Suprapubic skin (tissue), 4 donors: ENCODE measurements at regions not wholly inside any gene's neighbourhood (a gene's known extent, or its start where the extent isn't known, plus 50 kb on each side); places are given as distances from the start of the nearest gene placed in this dataset.

Experiments used
- DNase-seq, 2 donors: peaks; one replicate each; pipeline ENCODE4 v3.0.0-alpha.2; 2019; ENCODE audit warnings: low spot score in 2 of 2
- H3K27ac ChIP-seq: fragments of 200-600 bp; sonication (generic); one replicate; pipeline ENCODE4 v1.5.1; 2019
- H3K27me3 ChIP-seq: fragments of 200-600 bp; sonication (generic); one replicate; pipeline ENCODE4 v1.5.1; 2019
- H3K36me3 ChIP-seq: fragments of 200-600 bp; sonication (generic); one replicate; pipeline ENCODE4 v1.5.1; 2019
- H3K4me1 ChIP-seq: fragments of 200-600 bp; sonication (generic); one replicate; pipeline ENCODE4 v1.5.1; 2019
- H3K4me3 ChIP-seq: fragments of 200-600 bp; sonication (generic); one replicate; pipeline ENCODE4 v1.5.1; 2019; ENCODE audit warnings: mild to moderate bottlenecking
- H3K9me3 ChIP-seq: fragments of 200-600 bp; sonication (generic); one replicate; pipeline ENCODE4 v1.5.1; 2019
- CTCF ChIP-seq, 2 donors: fragments of 200-600 bp in 1 of 2; fragments of 450-650 bp in 1 of 2; sonication (generic) in 1 of 2; IDR thresholded peaks; one replicate each; pipeline ENCODE4 v1.5.1; 2016 to 2019; ENCODE audit warnings: antibody characterized with exemption in 2 of 2, mild to moderate bottlenecking in 1 of 2, moderate library complexity in 1 of 2
- EP300 ChIP-seq: sonication (generic); formaldehyde crosslinking; IDR thresholded peaks from one replicate; pipeline ENCODE4 v1.6.1; 2017; ENCODE audit warnings: antibody characterized with exemption
- POLR2A ChIP-seq, 2 donors: fragments of 450-650 bp; IDR thresholded peaks; one replicate each; pipeline ENCODE4 v1.6.1; 2017; ENCODE audit warnings: antibody characterized with exemption in 2 of 2, mild to moderate bottlenecking in 2 of 2, moderate library complexity in 2 of 2
- POLR2AphosphoS5 ChIP-seq, 3 donors: sonication (generic); formaldehyde crosslinking; IDR thresholded peaks; one replicate each; pipeline ENCODE4 v1.6.1; 2017; ENCODE audit warnings: antibody characterized with exemption in 3 of 3
- WGBS: methylation state at CpG from one replicate; pipeline ENCODE4 v1.1.5; 2018; 5-methylcytosine and 5-hydroxymethylcytosine counted together

- H3K27me3 ChIP-seq: no peaks in the 10 kb centered on the region
- no peak for DNase-seq
- no peaks in the 10 kb centered on the region for H3K36me3 ChIP-seq
- TF ChIP-seq POLR2AphosphoS5 (IDR thresholded peaks at IDR 0.05) (no peak), CTCF (IDR thresholded peaks at IDR 0.05) (no peak), POLR2A (IDR thresholded peaks at IDR 0.05) (no peak), EP300 (no peak)
- H3K27ac ChIP-seq: no peak overlapping the region
- 78% methylated on average over 2 of the region's 2 CpGs for WGBS
- H3K4me3 ChIP-seq: no peak overlapping the region
- no peaks in the 10 kb centered on the region for H3K4me1 ChIP-seq
- no peaks in the 10 kb centered on the region for H3K9me3 ChIP-seq
These were observed 672.8 kb downstream of the PCDH7 start for GRCh38 chr4:31392923-31393322.

- no peaks in the 10 kb centered on the region for H3K36me3 ChIP-seq
- H3K4me3 ChIP-seq: no peak overlapping the region
- no peaks in the 10 kb centered on the region for H3K9me3 ChIP-seq
- H3K4me1 ChIP-seq: no peaks in the 10 kb centered on the region
- 81% methylated on average over 3 of the region's 3 CpGs for WGBS
- H3K27me3 ChIP-seq: no peaks in the 10 kb centered on the region
- TF ChIP-seq POLR2AphosphoS5 (IDR thresholded peaks at IDR 0.05) (no peak), EP300 (no peak), POLR2A (IDR thresholded peaks at IDR 0.05) (no peak), CTCF (IDR thresholded peaks at IDR 0.05) (no peak)
- no peak for DNase-seq
- H3K27ac ChIP-seq: no peak overlapping the region
These were observed 688.0 kb downstream of the PCDH7 start for GRCh38 chr4:31408121-31408520.

- 93% methylated on average over 1 of the region's 1 CpG for WGBS
- H3K36me3 ChIP-seq: no peaks in the 10 kb centered on the region
- H3K4me3 ChIP-seq: no peak overlapping the region
- H3K27ac ChIP-seq: no peak overlapping the region
- no peaks in the 10 kb centered on the region for H3K4me1 ChIP-seq
- H3K9me3 ChIP-seq: no peaks in the 10 kb centered on the region
- TF ChIP-seq EP300 (no peak), CTCF (IDR thresholded peaks at IDR 0.05) (no peak), POLR2A (IDR thresholded peaks at IDR 0.05) (no peak), POLR2AphosphoS5 (IDR thresholded peaks at IDR 0.05) (no peak)
- DNase-seq: no peak
- no peaks in the 10 kb centered on the region for H3K27me3 ChIP-seq
These were observed 691.4 kb downstream of the PCDH7 start for GRCh38 chr4:31411565-31411964.

- Histone ChIP-seq H3K9me3 (no peaks in the 10 kb centered on the region), H3K4me1 (no peaks in the 10 kb centered on the region), H3K36me3 (no peaks in the 10 kb centered on the region), H3K4me3 (no peak overlapping the region), H3K27me3 (no peaks in the 10 kb centered on the region), H3K27ac (no peak overlapping the region)
- no peak for DNase-seq
- TF ChIP-seq POLR2A (IDR thresholded peaks at IDR 0.05): no peak
- TF ChIP-seq CTCF (IDR thresholded peaks at IDR 0.05): no peak
- no peak for TF ChIP-seq EP300
- no peak for TF ChIP-seq POLR2AphosphoS5 (IDR thresholded peaks at IDR 0.05)
- WGBS: 95% methylated on average over 3 of the region's 3 CpGs
These were observed 695.5 kb downstream of the PCDH7 start for GRCh38 chr4:31415629-31416028.

- Histone ChIP-seq H3K4me1 (no peaks in the 10 kb centered on the region), H3K36me3 (no peaks in the 10 kb centered on the region), H3K27me3 (no peaks in the 10 kb centered on the region), H3K27ac (no peak overlapping the region), H3K4me3 (no peak overlapping the region), H3K9me3 (no peaks in the 10 kb centered on the region)
- WGBS: 79% methylated on average over 7 of the region's 7 CpGs
- TF ChIP-seq CTCF (IDR thresholded peaks at IDR 0.05): no peak
- TF ChIP-seq POLR2AphosphoS5 (IDR thresholded peaks at IDR 0.05): no peak
- TF ChIP-seq EP300: no peak
- TF ChIP-seq POLR2A (IDR thresholded peaks at IDR 0.05): no peak
- DNase-seq: no peak
These were observed 696.3 kb downstream of the PCDH7 start for GRCh38 chr4:31416498-31416897.
